Amygdala (tissue), 56 donors: ENCODE measurements at regions not wholly inside any gene's neighbourhood (a gene's known extent, or its start where the extent isn't known, plus 50 kb on each side); places are given as distances from the start of the nearest gene placed in this dataset.

ENCODE experiments used
- DNase-seq, 56 donors: peaks; one replicate each; lab custom pipeline; 2025; lab: John Stamatoyannopoulos, UW

DNA sequence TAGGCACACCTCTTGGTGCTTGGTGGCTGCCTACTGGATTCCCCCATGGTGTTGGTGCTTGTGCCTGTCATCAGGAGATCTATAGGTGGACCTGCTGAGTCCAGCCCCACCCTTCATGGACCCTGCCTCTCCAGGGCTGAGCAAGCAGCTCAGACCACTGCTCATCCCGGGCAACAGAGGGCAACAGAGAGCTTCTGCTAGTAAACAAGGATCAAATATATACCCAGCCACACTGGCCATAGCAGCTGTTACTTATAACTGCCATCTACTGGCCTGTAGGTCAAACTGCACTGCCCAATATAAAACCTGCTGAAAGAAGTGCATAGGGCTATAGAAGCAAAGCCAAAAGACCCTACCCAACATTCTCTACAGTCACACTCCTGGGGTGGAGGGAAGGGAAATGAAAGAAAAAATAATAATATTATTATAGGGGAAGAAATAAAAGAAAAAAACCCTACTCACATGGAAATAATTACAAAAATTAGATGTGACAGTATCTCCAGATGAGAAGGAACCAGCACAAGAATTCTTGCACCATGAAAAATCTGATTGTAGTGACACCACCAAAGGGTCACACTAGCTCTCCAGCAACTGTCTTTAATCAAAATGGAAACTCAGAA, 54.9 kb upstream of the ZNF800 start:
- DNase-seq, result no peak

DNA sequence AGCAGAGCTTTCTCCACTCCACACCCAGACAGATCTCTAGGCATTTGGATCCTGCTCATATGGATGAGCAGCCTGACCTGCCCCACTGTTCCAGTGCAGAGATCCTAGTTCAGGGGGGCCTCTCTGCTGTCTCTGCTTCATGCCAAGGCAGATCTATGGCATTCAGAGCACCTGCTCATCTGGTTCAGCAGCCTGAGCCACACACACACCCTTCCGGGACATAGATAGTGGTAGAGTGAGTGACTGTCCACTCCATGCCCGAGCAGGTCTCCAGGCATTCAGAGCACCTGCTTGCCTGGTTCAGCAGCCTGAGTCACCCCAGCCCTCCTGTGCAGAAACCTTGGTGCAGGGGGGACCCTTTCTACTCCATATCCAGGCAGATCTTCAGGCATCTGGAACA, 54.3 kb upstream of the ZNF800 start:
- DNase-seq, result no peak
